Activated CD4-positive, alpha-beta T cell treated with anti-CD3 and anti-CD28 coated beads, Interleukin-2, amount 10 ng/mL, durations not matched to agents 7 days and 5 days (primary cell): ENCODE measurements at regions not wholly inside any gene's neighbourhood (a gene's known extent, or its start where the extent isn't known, plus 50 kb on each side); places are given as distances from the start of the nearest gene placed in this dataset.
A peak's percentile ranks its signal among the peaks of the same experiment; 100 is the strongest.
"Not testable (repeated sequence)": the region's sequence is repeated elsewhere in the genome, so short reads cannot be mapped to it uniquely, and the experiment has no call there.

Experiments
- CTCF ChIA-PET: fragments of 350-600 bp; sonication (Branson Sonifier 250); formaldehyde crosslinking; loops from one replicate; lab custom pipeline; 2021; ENCODE audit warnings: antibody characterized with exemption; lab: Charles Lee
- POLR2A ChIA-PET: fragments of 350-600 bp; sonication (Branson Sonifier 250); formaldehyde crosslinking; loops from one replicate; lab custom pipeline; 2021; ENCODE audit warnings: antibody characterized with exemption; lab: Charles Lee
- DNase-seq: peaks from one replicate; pipeline ENCODE4 v3.0.0-alpha.2; 2020
- H3K27ac Mint-ChIP-seq: one replicate; pipeline ENCODE4 v1.8.0; 2021; ENCODE audit warnings: mild to moderate bottlenecking, moderate library complexity, mixed read lengths
- H3K27me3 Mint-ChIP-seq: one replicate; pipeline ENCODE4 v1.8.0; 2021; ENCODE audit warnings: mixed read lengths
- H3K36me3 Mint-ChIP-seq: one replicate; pipeline ENCODE4 v1.8.0; 2021; ENCODE audit warnings: low read depth, mixed read lengths
- H3K4me1 Mint-ChIP-seq: one replicate; pipeline ENCODE4 v1.8.0; 2021; ENCODE audit warnings: mixed read lengths
- H3K4me3 Mint-ChIP-seq: one replicate; pipeline ENCODE4 v1.8.0; 2021; ENCODE audit warnings: mild to moderate bottlenecking, moderate library complexity, mixed read lengths
- H3K9me3 Mint-ChIP-seq: one replicate; pipeline ENCODE4 v1.8.0; 2021; ENCODE audit warnings: mixed read lengths

DNA sequence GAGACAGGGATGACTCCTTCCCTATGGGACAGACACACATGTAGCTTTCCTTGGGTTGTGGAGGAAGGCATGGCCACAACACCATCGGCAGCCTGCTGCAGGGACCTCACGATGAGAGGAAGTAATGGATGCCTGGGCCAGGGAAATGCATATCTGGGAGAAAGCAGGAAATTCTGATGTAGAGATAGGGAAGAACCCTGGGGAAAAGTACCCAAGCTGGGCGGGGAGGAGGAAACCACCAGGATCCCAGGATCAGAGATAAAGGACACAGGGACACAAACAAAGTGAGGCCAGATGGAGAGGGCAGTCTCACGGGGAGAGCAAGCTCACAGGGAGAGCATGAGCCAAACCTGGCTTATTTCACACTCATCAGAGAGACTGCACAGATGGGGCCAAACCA lies 294.7 kb upstream of the TEKT4 start:
- CTCF ChIA-PET, POLR2A ChIA-PET, H3K36me3 Mint-ChIP-seq, H3K27me3 Mint-ChIP-seq, H3K9me3 Mint-ChIP-seq, H3K4me3 Mint-ChIP-seq, DNase-seq: not testable (repeated sequence)
- peaks cover 11% of the 10 kb centered on the region for H3K4me1 Mint-ChIP-seq
- peak overlapping the region; percentile 43 for H3K27ac Mint-ChIP-seq

DNA sequence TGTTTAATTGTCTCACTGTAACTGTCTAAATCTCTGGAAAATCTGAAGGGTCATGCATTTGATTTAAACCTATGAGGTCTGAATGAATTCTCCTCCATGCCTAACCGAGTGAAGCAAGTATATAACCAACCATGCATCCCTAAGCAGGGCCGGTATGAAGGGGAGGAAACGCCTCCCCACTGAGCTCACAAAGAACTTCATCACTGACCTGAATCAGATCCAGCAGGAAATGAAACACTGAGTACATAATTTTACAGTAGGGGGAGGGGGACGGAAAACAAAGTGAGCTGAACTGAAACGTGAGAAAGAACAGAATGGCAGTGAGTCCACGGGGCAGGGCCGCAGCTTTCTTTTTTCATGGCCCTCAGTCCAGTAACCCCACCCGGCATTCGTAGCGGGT lies 294.1 kb upstream of the TEKT4 start:
- H3K36me3 Mint-ChIP-seq, H3K9me3 Mint-ChIP-seq, H3K27ac Mint-ChIP-seq, H3K4me3 Mint-ChIP-seq, DNase-seq, H3K27me3 Mint-ChIP-seq, CTCF ChIA-PET, POLR2A ChIA-PET: not testable (repeated sequence)
- H3K4me1 Mint-ChIP-seq, result peaks cover 11% of the 10 kb centered on the region

DNA sequence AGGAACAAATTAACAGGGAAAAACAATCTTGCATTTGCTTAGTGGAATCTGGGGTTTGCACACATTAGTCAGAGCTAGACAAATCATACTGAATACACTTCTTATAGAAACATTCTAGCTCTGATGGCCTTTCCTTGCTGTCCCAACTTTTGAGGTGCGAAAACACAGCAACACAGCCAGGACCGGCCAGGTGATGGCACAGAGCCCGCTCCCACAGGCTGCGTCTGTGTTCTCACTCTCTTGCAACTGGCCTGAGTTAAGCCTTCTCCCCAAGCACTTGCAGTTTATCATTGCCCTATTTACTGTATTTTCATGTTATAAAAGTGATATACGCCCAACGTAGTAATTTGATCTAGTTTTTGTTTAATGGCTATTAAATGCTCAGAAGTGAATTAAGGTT lies 292.0 kb upstream of the TEKT4 start:
- H3K27me3 Mint-ChIP-seq, H3K4me3 Mint-ChIP-seq, DNase-seq, CTCF ChIA-PET, H3K9me3 Mint-ChIP-seq, H3K36me3 Mint-ChIP-seq, POLR2A ChIA-PET, H3K27ac Mint-ChIP-seq: not testable (repeated sequence)
- peaks cover 15% of the 10 kb centered on the region for H3K4me1 Mint-ChIP-seq

DNA sequence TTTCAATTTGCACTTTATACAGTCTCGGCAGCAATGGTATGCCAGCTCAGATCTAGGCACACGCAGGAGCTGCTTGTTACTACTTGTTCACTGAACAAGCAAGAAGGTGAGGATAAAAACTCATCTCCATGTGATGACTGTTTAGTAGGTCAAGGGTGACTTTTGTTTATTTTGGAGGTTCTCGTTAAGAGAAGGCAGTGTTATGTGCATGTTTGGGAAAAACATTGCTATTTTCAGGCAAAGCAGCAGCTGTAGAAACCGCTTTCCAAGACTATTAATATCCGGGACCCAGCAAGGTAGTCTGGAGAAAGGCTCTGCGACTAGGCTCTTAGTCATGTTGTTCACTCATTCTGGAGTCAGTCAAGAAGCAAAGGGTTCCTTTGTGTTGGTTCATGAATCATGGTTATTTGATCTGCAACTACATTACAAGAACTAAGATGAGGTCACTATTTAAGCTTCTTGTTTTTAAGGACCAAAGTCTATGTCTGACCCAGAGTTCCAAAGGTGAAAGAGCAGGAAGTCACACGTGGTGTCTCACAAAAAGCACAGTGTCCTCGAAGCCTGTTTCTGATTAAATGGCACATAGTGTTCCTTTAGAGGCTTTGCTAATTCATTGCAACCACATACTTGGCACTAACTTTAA lies 288.0 kb upstream of the TEKT4 start:
- POLR2A ChIA-PET, H3K9me3 Mint-ChIP-seq, H3K27me3 Mint-ChIP-seq, H3K27ac Mint-ChIP-seq, H3K36me3 Mint-ChIP-seq, H3K4me3 Mint-ChIP-seq, DNase-seq, CTCF ChIA-PET: not testable (repeated sequence)
- peaks cover 10% of the 10 kb centered on the region for H3K4me1 Mint-ChIP-seq

GRCh38 chr2:94584569-94584968 lies 286.7 kb upstream of the TEKT4 start:
- DNase-seq, CTCF ChIA-PET, H3K9me3 Mint-ChIP-seq, POLR2A ChIA-PET, H3K36me3 Mint-ChIP-seq, H3K27me3 Mint-ChIP-seq, H3K4me3 Mint-ChIP-seq, H3K27ac Mint-ChIP-seq: not testable (repeated sequence)
- H3K4me1 Mint-ChIP-seq, result peaks cover 10% of the 10 kb centered on the region

GRCh38 chr2:94586032-94586982 lies 284.9 kb upstream of the TEKT4 start:
- H3K4me3 Mint-ChIP-seq, H3K36me3 Mint-ChIP-seq, H3K27ac Mint-ChIP-seq, H3K27me3 Mint-ChIP-seq, H3K9me3 Mint-ChIP-seq, POLR2A ChIA-PET: not testable (repeated sequence)
- H3K4me1 Mint-ChIP-seq, result peaks cover 10% of the 10 kb centered on the region
- DNase-seq, result peak; percentile 11
- CTCF ChIA-PET, result interaction anchor here (0.7 kb wide), 1 partner anchor 620 kb away, joined by 3 read pairs; no protein-coding TSS in a partner anchor

GRCh38 chr2:94587042-94587441 lies 284.2 kb upstream of the TEKT4 start:
- H3K4me1 Mint-ChIP-seq, result peaks cover 10% of the 10 kb centered on the region
- not testable (repeated sequence) for H3K36me3 Mint-ChIP-seq

GRCh38 chr2:94594019-94594836 lies 277.0 kb upstream of the TEKT4 start:
- H3K4me1 Mint-ChIP-seq, H3K9me3 Mint-ChIP-seq, H3K36me3 Mint-ChIP-seq, H3K4me3 Mint-ChIP-seq, CTCF ChIA-PET, POLR2A ChIA-PET, H3K27ac Mint-ChIP-seq, H3K27me3 Mint-ChIP-seq, DNase-seq: not testable (repeated sequence)

More at GRCh38 chr2:94587042-94587441, 284.2 kb upstream of the TEKT4 start:
- POLR2A ChIA-PET, DNase-seq, H3K27me3 Mint-ChIP-seq, H3K9me3 Mint-ChIP-seq, CTCF ChIA-PET, H3K4me3 Mint-ChIP-seq: not testable (repeated sequence)
- H3K27ac Mint-ChIP-seq, result peak overlapping the region; percentile 36

DNA sequence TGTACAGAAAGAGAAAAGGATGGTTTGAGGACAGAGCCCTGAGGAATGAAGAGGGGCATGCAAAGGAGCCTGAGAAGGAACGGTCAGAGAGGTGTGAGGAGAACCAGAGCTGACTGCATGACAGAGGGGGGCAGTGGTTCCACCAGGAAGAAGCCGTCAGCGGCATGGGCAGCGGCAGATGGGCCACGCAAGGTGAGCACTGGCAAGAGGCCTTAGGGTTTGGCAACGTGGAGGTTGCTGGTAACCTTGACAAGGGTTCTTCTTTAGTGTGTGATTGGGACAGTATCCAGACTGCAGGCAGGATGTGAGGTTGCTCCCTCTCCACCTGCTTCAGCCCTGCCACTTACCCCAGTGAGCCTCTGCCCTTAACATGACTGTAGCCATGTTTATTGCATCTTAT lies 275.3 kb upstream of the TEKT4 start:
- H3K27me3 Mint-ChIP-seq, POLR2A ChIA-PET, DNase-seq, H3K4me3 Mint-ChIP-seq, H3K27ac Mint-ChIP-seq, H3K36me3 Mint-ChIP-seq, H3K4me1 Mint-ChIP-seq, CTCF ChIA-PET, H3K9me3 Mint-ChIP-seq: not testable (repeated sequence)

DNA sequence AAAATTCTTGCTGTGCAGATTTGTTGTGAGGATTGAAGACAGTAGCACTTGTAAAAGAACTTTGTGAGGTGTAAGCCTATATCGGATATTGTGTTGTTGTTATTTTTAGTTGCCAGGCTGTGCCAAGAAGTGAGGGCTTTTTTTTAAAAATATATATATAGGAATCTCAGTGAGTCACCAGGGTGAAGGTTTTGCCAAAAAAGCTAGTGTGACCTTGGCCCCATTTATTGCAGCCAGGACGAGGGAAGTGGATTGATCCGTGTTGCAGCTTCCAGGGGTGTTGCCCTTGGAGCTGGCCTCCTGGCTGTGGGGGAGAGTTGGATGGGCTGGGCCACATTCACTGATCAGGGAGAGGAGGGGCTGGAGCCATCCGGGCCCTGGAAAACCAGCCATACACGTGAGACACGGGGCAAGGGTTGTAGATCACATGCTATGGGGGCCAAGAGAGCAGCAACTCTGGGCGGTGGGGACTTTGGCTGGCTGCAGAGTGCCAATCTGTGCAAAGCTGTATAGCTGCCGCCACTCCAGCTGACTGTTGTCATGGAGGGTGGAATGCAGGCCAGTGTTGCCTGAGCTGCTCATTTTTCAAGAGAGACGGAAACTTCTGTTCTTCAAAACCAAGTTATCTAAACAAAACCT lies 273.0 kb upstream of the TEKT4 start:
- H3K27me3 Mint-ChIP-seq, POLR2A ChIA-PET, DNase-seq: not testable (repeated sequence)

DNA sequence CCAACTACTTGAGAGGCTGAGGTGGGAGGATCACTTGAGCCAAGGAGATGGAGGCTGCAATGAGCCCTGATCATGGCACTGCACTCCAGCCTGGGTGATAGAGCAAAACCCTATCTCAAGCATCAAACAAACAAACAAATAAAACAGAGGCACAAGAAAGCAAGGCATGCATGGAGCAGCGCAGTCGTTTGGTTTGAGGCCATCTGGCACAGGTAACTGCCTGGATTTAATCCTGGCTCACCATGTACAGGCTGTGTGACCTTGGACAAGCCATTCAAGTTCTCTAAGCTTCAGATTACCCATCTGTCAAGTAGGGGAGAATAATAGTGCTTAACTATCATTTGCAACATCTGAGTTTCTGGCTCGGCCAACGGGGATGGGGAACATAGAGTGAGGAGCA lies 270.3 kb upstream of the TEKT4 start:
- H3K4me3 Mint-ChIP-seq, H3K9me3 Mint-ChIP-seq, H3K27me3 Mint-ChIP-seq, DNase-seq, H3K36me3 Mint-ChIP-seq, POLR2A ChIA-PET, H3K27ac Mint-ChIP-seq, H3K4me1 Mint-ChIP-seq, CTCF ChIA-PET: not testable (repeated sequence)

More for the DNA sequence above, 273.0 kb upstream of the TEKT4 start:
- H3K4me1 Mint-ChIP-seq, H3K9me3 Mint-ChIP-seq, CTCF ChIA-PET, H3K36me3 Mint-ChIP-seq, H3K27ac Mint-ChIP-seq, H3K4me3 Mint-ChIP-seq: not testable (repeated sequence)

DNA sequence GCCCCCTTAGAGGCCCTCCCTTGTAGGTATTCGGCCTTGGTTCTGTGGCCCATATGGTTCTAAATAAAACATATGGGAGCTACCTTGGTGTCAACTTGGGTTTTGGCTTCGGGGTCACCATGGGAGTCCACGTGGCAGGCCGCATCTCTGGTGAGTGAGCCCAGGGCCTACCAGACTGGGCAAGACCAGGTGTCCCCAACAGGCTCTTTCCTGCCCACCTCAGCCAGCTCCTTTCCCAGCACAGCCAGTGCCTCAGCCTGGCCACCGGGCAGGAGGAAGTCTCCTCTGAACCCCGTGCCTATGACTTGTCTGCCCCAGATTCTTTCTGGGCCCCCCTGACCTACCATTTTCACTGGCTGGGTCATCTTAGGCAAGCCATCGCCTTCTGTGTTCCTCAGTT lies 268.8 kb upstream of the TEKT4 start:
- Mint-ChIP-seq H3K4me3 (no peak overlapping the region), H3K4me1 (no peaks in the 10 kb centered on the region), H3K36me3 (no peaks in the 10 kb centered on the region), H3K27me3 (no peaks in the 10 kb centered on the region), H3K27ac (no peak overlapping the region), H3K9me3 (no peaks in the 10 kb centered on the region)
- CTCF ChIA-PET, result no interaction called here
- DNase-seq, result no peak
- POLR2A ChIA-PET, result no interaction called here
